ENCODE measurements at regions not wholly inside any gene's neighbourhood (a gene's known extent, or its start where the extent isn't known, plus 50 kb on each side); places are given as distances from the start of the nearest gene placed in this dataset.

- no peak overlapping the region for H3K4me3 ChIP-seq (ENCODE audit: low read depth, low read length)
- in situ Hi-C loops (cut with HindIII; ENCODE audit: low sequenced_read_pairs) = loop anchor here (5.0 kb wide), 1 partner anchor 39 kb away; no protein-coding TSS in a partner anchor
- no peak for TF ChIP-seq CTCF (IDR thresholded peaks at IDR 0.05; ENCODE audit: low read depth, low read length, missing control alignments)
- peak; percentile 55 for DNase-seq (ENCODE audit: low read depth)
Measured at GRCh38 chr20:51156041-51156982, 133.4 kb upstream of the KCNG1 start.

- H3K4me3 ChIP-seq (ENCODE audit: low read depth, low read length) = no peak overlapping the region
- TF ChIP-seq CTCF (IDR thresholded peaks at IDR 0.05; ENCODE audit: low read depth, low read length, missing control alignments) = no peak
- in situ Hi-C loops (cut with HindIII; ENCODE audit: low sequenced_read_pairs) = loop anchor here (5.0 kb wide), 1 partner anchor 38 kb away; no protein-coding TSS in a partner anchor
- no peak for DNase-seq (ENCODE audit: low read depth)
Measured at GRCh38 chr20:51154708-51155690, 132.1 kb upstream of the KCNG1 start.

GRCh38 chr20:51153867-51154707 lies 131.2 kb upstream of the KCNG1 start:
- in situ Hi-C loops (cut with HindIII; ENCODE audit: low sequenced_read_pairs) = no loop called here
- no peak for TF ChIP-seq CTCF (IDR thresholded peaks at IDR 0.05; ENCODE audit: low read depth, low read length, missing control alignments)
- no peak overlapping the region for H3K4me3 ChIP-seq (ENCODE audit: low read depth, low read length)
- DNase-seq (ENCODE audit: low read depth) = no peak

GRCh38 chr20:51148941-51149340 lies 126.0 kb upstream of the KCNG1 start:
- H3K4me3 ChIP-seq (ENCODE audit: low read depth, low read length) = no peak overlapping the region
- no peak for DNase-seq (ENCODE audit: low read depth)
- no peak for TF ChIP-seq CTCF (IDR thresholded peaks at IDR 0.05; ENCODE audit: low read depth, low read length, missing control alignments)
- in situ Hi-C loops (cut with HindIII; ENCODE audit: low sequenced_read_pairs) = no loop called here

GRCh38 chr20:51144476-51144875 lies 121.6 kb upstream of the KCNG1 start:
- in situ Hi-C loops (cut with HindIII; ENCODE audit: low sequenced_read_pairs) = no loop called here
- no peak for TF ChIP-seq CTCF (IDR thresholded peaks at IDR 0.05; ENCODE audit: low read depth, low read length, missing control alignments)
- H3K4me3 ChIP-seq (ENCODE audit: low read depth, low read length) = no peak overlapping the region
- no peak for DNase-seq (ENCODE audit: low read depth)

Measured in astrocyte of the cerebellum (primary cell).